GM21737 (cell line): ENCODE measurements at regions not wholly inside any gene's neighbourhood (a gene's known extent, or its start where the extent isn't known, plus 50 kb on each side); places are given as distances from the start of the nearest gene placed in this dataset.
A peak's percentile ranks its signal among the peaks of the same experiment; 100 is the strongest.
"Not testable (repeated sequence)": the region's sequence is repeated elsewhere in the genome, so short reads cannot be mapped to it uniquely, and the experiment has no call there.

ENCODE experiments used
- ATAC-seq: cut with Tn5 transposase; IDR thresholded peaks from one replicate; pipeline ENCODE4 v1.9.1; 2021; ENCODE audit warnings: mild to moderate bottlenecking, moderate library complexity; ENCODE audit not compliant: unreplicated experiment

DNA sequence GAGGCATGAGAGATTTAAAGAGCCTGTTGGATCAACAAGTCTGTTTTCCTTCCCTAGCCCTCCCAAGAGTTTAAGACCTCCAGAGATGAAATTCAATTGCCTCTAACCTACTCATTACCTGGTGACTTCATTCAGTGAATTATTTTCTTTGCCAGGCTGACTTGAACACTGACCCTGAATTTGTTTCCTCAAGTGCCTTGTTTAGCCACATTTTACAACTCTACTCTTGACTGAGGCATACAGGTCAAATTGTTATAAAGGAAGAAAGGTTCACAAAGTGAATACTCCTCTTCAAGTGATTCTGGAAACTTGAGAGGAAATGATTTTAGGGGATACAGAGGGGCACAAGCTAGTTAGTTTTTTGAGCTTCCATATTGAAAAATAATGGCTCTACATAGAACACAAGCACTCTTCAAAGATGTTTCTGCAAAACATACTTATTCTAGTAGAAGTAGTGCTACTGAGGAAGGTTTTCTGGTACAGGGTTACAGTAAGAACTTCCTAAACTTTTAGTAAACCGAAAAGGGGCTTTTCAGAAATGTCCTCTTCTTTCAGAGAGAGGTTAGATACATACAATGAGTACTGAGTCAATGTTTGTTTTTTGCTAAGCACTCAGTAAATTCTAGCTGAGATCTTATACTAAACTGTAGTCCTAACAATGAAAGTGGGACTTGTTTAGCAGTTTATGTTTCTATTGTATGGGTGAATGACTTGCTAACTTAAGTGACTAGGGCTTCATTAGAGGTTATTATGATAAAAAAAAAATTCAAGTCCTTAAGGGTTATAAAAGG lies 137.4 kb upstream of the SATB1 start:
- no peak for ATAC-seq

DNA sequence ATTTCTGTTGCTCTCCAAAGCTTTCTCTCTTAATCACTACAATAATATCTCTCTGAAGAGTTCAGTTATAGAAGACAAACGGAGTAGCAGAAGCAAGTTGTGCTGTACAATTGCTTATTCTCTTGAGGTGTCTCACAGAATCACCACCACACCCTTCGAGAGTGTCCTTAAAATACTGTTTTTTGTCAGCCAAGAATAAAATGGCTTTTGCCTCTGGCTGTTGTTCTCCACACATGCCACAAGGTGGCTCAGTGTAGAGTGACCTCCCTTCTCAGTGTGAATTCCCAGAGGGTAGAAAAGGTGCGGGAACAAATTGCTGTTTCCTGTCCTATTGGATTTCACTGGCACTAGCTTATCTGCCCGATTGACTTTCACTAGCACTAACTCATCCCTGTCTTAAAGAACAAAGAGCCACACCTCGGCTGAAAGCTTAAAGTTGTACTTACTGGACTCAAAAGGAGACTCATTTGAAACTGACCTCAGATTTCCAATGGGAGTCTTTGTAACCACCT lies 134.2 kb upstream of the SATB1 start:
- ATAC-seq, result no peak

DNA sequence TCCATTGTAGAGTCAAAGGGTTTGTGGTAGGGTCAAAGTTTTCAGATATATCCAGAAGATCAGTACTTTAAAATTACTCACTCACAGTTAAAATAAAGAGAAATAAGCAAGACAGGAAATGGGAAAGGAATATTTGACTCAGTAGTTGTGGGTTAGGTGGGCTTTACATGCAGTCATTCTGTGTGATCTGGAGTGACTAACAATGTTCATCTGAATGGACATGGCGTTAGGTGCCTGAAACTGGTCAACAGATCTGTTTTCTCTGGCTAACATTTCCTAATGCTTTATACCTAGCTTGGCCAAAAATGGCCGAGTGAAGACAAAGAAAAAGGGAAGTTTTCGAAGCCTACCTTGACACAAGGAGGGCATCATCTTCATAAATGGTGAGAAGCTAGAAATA lies 133.4 kb upstream of the SATB1 start:
- ATAC-seq, result no peak

DNA sequence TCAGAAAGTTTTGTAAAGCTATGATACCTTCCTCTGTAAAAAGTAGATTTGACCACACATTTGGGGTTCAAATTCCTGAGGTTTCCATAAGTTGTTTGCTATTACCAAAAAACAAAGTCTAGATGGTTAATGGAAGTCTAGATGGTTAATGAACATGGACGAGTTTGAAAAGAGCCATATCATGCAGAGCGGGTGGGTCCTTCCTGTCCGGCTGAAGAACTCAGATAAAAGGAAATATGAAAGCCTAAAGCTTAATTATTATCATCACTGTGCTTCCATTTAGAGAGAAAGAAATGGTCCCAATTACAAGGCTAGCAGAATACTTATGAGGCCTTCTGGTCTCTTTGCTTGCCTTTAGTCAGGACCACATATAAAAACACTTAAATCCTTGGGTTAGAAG lies 132.1 kb upstream of the SATB1 start:
- ATAC-seq, result no peak

DNA sequence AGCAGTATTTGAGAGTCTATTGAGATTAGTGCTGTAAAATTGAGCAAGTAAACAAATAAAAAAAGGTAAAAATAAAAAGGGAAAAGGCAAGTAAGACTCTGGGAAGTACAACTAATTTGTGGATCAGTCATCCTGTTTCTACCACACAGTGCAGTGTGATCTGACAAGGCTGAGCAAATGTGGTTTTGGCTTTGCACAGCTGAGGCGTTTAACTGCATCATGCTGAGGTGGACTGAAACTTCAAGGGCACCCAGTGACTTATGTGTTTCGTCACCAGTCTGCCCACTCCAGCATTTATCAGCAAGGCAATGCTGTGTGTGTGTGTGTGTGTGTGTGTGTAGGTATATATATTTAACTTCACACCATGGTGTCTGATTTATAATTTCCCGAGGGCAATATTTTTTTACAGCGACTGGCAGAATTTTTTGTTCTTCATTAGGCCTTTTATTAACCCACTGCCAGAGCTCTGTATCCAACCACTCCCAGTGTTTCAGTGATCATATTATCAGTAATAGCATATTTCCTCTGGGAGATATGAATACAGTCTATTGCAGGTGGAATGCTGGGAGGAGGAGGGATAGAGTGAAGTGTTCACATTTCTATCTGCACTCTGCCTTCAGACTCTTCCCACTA lies 131.5 kb upstream of the SATB1 start:
- peak; percentile 78 for ATAC-seq

DNA sequence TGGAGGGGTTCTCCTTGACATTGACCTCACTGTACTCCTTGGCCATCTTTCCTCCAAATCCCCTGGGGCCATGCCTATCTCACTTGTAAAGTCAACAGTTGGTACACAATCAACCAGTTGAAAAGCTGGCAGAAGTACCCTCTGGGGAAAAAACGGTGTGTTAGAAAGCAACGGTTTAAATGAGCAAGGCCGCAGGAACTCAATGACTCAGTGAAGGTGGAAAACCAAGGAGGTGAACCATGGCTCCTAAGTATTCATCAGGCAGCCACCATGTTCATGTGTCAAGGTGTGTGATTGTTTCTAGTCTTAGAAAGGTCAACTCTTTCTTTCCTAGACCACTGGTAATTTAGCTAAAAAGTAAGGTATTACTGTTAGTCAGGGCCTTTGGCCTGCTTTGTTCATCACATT lies 130.9 kb upstream of the SATB1 start:
- ATAC-seq, result peak; percentile 19

DNA sequence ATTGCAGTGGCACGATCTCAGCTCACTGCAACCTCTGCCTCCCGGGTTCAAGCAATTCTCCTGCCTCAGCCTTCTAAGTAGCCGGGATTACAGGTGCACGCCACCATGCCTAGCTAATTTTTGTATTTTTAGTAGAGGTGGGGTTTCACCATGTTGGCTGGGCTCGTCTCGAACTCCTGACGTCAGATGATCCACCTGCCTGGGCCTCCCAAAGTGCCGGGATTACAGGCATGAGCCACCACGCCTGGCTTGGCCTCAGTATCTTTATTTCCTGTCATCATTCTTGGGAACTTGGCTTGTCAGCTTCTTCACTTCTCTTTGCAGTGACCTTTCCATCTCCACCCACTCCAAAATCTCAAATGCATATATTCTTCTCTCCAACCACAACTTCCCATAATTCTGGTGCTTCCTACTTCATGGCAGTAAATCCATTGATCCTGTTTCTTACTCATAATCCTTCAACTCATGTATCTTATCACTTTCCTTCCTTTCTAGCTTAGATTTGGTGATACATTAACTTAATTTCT lies 127.5 kb upstream of the SATB1 start:
- not testable (repeated sequence) for ATAC-seq

DNA sequence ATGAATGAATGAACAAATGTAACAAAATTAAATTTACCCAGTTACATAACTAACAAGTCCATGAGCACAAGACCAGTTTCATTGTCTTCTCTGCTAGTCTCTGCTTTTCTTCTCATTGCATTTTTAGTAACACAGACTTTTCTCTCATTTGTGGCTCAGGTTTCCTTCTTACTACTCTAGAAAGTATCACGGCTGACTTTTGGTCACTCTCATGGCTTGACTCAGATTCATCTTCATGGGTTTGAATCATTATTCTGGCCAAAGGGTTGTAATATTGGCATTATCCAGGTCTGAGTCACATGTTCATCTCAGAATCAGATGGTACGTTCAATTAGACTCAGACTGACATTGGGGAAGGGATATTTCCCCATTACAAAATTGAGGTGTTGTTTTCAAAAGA lies 121.5 kb upstream of the SATB1 start:
- ATAC-seq, result no peak

DNA sequence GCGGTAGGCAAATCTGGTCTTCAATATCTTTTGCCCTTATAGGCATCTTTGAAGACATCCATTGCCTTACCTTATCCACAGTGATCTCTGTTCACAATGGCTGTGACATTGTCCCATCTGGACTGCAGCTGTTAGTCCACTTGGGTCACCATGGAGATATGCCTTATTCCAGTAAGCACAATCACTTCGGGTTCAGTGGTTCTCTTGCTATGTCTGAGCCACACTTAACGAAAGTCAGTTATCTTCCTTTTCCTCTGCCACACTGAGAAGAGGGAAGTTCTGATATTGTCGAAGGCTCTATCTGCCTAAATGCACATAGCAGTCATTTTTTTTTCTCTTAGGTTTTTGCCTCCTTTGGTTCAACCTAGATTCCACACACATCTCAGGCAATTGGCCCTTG lies 119.0 kb upstream of the SATB1 start:
- ATAC-seq, result no peak

DNA sequence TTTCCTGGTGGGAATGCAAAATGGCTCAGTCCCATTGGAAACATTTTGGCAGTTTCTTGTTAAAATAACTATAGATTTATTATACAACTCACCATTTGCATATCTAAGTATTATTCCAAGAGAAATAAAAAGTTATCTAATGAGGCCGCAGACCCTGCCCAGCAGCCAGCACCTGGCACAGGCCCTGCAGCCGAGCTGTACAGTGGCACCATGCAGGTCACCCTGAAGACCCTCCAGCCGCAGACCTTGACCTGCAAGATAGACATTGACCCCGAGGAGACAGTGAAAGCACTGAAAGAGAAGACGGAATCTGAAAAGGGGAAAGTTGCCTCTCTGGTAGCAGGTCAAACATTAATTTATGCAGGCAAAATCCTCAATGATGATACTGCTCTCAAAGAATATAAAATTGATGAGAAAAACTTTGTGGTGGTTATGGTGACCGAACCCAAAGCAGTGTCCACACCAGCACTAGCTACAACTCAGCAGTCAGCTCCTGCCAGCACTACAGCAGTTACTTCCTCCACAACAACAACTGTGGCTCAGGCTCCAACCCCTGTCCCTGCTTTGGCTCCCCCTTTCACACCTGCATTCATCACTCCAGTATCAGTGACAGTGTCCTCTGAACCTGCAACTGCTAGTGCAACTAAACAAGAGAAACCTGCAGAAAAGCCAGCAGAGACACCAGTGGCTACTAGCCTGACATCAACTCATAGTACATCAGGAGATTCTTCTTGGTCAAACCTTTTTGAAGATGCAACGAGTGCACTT lies 113.5 kb upstream of the SATB1 start:
- no peak for ATAC-seq

DNA sequence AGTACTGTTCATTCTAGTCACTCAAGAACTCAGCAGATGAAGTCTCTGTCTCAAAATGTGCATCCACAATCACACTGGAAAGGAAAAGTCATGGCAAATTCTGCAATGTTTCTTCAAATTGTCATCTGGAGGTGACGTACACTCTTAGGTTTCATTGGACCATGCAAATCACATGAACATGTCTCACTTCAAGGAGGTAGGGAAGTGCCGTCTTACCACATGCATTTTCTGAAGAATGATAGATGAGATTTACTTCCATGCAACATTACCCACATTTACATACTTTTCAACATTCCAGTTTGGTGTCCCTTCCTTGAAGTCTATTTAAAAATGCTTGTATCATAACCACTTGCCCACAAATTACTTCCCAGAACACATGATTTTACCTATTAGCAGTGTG lies 107.9 kb upstream of the SATB1 start:
- no peak for ATAC-seq

DNA sequence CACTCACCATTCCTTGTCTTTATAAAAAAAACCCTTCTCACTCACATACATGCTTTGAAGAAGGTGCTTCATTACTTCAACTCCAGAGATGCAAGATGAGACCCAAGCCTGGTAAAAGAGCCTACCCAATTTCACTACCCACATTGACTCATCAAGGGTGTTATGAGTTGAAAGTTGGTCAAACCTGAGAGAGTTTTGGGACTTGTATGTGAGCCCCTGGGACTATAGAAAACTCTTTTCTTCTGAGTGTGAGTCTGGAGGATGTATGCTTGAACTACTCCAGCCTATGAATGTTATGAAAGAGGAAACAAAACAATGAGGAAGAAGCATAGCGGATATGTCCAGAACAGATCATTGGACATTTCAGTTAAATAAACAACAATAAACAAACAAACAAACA lies 106.5 kb upstream of the SATB1 start:
- peak; percentile 89 for ATAC-seq

DNA sequence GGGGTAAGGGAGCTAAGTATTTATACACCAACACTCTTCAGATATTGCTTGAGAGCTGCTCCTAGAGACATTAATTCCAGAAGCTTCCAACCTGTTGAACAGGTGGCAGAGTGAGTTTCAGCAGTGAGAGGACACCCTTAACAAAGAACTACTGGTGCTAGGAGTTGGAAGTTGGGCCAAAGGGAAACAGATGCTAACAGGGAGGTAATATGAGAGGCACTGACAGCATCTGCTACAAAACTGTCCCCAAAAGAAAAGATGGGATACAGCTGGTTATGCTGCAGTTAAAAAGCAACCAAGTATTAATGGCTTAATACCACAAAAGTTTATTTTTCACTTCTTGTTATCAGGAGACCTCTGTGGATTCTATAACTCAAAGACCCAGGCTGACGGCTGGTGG lies 104.5 kb upstream of the SATB1 start:
- ATAC-seq, result no peak

DNA sequence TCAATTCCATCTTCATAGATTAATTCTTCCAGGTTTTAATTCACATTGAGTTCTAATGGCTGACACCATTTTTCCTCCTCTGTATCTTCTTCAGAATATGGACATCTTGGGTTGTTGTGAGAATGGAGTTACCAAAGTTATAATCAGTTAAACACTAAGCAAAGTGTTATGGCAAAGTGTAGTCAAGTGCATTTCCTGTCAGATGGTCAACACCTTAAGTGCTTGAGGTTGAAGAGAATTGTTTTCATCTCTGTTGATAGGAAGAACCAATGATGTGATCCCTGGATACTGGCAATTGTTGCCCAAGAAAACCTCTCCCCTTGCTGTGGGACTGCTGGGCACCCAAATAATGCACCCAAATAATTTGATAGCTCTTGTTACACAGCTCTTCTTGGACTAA lies 102.6 kb upstream of the SATB1 start:
- ATAC-seq, result no peak

DNA sequence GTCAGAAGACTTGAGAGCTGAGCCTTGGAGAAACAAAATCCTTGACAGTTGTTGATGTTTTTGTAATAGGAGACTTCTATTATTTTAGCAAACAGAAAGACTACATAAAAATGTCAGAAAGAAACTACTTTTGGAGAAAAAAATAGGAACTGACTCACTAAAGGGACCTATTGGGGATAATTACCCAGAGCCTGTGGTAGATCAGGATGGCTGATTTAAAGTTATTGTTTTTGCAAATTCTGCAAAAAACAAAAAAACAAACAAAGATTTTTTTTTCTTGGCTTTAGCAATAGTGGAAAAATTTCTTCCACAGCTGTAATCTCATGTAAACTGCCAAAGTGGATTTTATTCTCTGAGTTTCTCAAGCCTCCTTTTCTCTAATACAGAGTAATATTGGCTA lies 101.5 kb upstream of the SATB1 start:
- ATAC-seq, result no peak

DNA sequence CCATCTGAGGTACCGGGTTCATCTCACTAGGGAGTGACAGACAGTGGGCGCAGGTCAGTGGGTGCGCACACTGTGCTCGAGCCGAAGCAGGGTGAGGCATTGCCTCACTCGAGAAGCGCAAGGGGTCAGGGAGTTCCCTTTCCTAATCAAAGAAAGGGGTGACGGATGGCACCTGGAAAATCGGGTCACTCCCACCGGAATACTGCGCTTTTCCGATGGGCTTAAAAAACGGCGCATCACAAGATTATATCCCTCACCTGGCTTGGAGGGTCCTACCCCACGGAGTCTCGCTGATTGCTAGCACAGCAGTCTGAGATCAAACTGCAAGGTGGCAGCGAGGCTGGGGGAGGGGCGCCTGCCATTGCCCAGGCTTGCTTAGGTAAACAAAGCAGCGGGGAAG lies 91.0 kb upstream of the SATB1 start:
- ATAC-seq, result not testable (repeated sequence)

DNA sequence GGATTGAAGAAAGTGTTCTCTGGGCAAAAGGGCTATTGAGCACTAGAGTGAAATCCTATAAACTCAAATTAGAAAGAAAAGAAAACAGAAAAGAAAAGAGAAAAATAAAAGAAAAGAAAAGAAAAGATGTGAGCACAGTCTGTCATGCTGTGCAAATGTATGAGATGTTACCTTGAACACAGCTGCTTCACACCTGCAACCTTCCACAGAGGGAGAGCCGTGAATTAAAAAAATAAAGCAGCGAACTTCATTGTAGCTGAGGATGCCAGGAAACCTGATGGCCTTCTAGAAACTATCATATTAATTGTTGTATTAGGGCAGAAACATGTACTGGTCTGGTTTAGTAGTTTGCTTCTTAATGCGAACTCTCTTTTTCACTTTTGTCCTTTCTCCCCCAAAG lies 88.0 kb upstream of the SATB1 start:
- ATAC-seq, result no peak

DNA sequence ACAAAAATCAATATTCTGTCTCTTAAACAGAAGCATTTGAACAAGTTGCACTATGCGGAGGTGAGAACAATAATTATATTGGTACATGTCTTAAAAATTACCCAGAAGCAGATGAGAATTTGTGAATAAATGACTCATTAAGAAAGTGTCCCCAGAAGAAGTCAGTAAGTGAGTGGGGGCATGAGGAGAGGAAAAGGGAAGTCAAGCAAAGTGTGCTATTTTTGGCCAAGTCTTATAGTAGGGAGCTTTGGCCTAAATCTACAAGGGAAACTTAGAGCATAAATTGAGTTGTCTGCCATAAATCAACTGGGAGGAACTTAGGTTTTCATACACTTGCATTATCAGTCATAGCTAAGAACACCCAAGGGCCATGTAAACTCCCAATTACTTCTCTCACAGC lies 86.9 kb upstream of the SATB1 start:
- no peak for ATAC-seq

DNA sequence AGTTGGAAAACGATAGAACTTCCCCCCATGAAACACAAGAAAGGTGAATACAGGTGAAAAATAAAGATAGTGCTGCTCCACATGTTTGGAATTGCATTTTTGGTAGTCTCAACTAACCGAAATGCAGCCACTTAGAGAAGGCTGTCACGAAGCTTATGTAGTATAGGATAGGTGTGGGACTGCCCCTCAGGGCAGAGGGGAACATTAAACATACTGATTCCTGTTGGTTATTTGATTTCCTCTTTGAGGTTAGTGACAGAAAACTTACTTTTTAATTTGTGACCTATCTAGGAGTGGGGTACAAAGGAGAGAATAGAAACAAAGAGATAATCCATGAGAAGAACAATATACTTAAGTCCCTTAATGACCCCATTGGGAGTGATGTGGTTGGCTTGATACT lies 85.8 kb upstream of the SATB1 start:
- no peak for ATAC-seq

DNA sequence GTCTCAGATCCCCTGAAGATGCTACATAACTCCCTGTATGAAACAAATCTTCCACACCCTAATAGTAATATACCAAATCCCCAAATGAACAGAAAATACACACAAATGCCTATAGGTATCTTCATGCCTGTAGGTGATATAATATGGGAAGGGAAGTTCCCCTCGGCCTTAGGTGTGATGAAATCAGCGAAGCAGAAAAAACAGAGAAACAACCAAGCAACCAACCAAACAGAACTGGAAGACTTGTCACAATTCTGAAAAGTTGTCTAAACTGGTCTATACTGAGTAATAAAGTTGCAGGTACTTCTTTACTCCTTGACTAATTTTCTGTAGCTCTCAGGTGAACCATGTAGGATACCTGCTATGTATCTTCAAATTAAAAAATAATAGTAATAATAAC lies 82.2 kb upstream of the SATB1 start:
- no peak for ATAC-seq

DNA sequence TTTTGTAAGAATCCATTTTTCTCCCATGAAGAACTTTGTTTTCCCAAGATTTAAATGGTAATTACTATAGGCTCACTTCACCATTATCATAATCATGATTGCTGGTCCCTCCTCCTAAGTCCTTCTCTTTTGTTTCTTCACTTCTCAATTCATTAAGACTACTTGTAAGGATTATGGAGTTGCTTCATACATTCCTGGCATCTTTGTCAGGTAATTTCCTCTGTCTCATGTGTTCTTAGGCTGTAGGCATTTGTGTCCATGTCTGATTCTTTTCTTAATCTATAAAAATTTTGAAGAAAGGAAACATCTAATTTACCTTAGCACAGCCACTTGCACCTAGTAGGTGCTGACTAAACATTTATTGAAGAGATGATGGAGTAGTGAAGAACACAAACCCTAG lies 79.9 kb upstream of the SATB1 start:
- no peak for ATAC-seq
